Ovary (tissue), 3 donors: ENCODE measurements at regions not wholly inside any gene's neighbourhood (a gene's known extent, or its start where the extent isn't known, plus 50 kb on each side); places are given as distances from the start of the nearest gene placed in this dataset.

Experiments
- EP300 ChIP-seq: sonication (generic); formaldehyde crosslinking; IDR thresholded peaks from one replicate; pipeline ENCODE4 v1.6.1; 2017; ENCODE audit warnings: antibody characterized with exemption
- POLR2A ChIP-seq: fragments of 450-650 bp; IDR thresholded peaks from one replicate; pipeline ENCODE4 v1.6.1; 2017; ENCODE audit warnings: antibody characterized with exemption, mild to moderate bottlenecking, moderate library complexity
- TF ChIP-seq, protein P1 (sequence below), 3 donors: fragments of 450-650 bp in 2 of 3; fragments of 200-600 bp in 1 of 3; IDR thresholded peaks; one replicate each; pipeline versions ENCODE4 v1.5.1 to v1.8.0; 2016 to 2022; ENCODE audit warnings: antibody characterized with exemption in 3 of 3, mild to moderate bottlenecking in 1 of 3
- donor health status: DM: no; HTN: no; CAD: no.

DNA sequence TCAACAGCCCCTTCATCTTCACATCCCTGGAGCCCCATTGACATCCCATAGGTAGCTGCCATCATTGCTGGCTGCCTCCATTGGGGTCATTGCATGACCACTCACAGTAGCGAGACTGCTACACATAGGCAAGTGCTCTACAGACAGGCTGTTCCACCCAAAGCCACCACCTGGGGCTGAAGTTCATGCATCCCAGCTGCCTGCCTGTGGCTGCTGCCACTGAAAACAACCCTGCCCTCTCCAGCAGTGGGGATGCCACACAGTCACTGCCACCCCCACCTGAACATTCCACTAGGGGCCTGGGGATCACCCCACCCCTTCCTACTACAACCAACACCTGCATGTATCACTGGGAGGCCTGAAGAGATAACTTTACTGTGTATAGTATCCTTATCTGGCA is 59.5 kb upstream of the CTAGE1 start:
- TF ChIP-seq, protein P1, sequence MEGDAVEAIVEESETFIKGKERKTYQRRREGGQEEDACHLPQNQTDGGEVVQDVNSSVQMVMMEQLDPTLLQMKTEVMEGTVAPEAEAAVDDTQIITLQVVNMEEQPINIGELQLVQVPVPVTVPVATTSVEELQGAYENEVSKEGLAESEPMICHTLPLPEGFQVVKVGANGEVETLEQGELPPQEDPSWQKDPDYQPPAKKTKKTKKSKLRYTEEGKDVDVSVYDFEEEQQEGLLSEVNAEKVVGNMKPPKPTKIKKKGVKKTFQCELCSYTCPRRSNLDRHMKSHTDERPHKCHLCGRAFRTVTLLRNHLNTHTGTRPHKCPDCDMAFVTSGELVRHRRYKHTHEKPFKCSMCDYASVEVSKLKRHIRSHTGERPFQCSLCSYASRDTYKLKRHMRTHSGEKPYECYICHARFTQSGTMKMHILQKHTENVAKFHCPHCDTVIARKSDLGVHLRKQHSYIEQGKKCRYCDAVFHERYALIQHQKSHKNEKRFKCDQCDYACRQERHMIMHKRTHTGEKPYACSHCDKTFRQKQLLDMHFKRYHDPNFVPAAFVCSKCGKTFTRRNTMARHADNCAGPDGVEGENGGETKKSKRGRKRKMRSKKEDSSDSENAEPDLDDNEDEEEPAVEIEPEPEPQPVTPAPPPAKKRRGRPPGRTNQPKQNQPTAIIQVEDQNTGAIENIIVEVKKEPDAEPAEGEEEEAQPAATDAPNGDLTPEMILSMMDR (IDR thresholded peaks at IDR 0.05), result no peak
- TF ChIP-seq EP300 (no peak), POLR2A (no peak)
